ENCODE measurements at regions not wholly inside any gene's neighbourhood (a gene's known extent, or its start where the extent isn't known, plus 50 kb on each side); places are given as distances from the start of the nearest gene placed in this dataset.

DNA sequence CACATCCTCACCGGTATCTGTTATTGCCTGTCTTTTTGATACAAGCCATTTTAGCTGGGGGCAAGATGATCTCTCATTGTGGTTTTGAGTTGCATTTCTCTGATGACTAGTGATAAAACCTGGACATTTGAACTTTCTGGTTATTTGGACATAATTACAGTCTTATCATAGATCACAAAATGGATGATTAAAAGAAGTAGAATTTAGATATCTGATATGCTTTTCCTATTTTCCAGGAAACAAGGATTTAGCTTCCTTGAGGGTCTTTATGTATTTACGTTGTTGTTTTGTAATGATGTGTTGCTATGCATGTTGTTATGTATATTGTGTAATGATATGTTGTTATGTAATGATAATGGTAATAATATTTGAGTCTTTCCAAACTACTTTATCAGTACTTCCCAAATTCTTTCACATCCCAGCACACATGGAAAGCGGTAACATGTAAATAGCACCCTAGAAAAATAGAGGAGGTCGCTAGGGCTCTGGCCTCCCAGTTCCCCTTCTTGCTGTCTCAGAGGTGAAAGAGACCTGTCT lies 53.8 kb downstream of the GJD2 start:
- POLR2A ChIA-PET (ENCODE audit: unreplicated experiment): no interaction called here
- CTCF ChIA-PET: no interaction called here
- H3F3A ChIP-seq (ENCODE audit: insufficient read depth, low read depth): no peaks in the 10 kb centered on the region
- H4K20me1 ChIP-seq (ENCODE audit: insufficient read depth): no peaks in the 10 kb centered on the region
- no peaks in the 10 kb centered on the region for H3K36me3 ChIP-seq (ENCODE audit: low read depth)
- BruUV-seq (replicated peaks): no TSS peak
- no peaks in the 10 kb centered on the region for H3K9me2 ChIP-seq (ENCODE audit: insufficient read depth)
- no peaks in the 10 kb centered on the region for H3K4me1 ChIP-seq (replicated peaks; ENCODE audit: insufficient read depth)
- no peak for DNase-seq
- H3K79me2 ChIP-seq (ENCODE audit: low read depth): no peaks in the 10 kb centered on the region
- no peaks in the 10 kb centered on the region for H3K9me3 ChIP-seq (ENCODE audit: insufficient read depth, low read depth)
- H3K4me2 ChIP-seq: no peak overlapping the region
- TF ChIP-seq, protein P1, sequence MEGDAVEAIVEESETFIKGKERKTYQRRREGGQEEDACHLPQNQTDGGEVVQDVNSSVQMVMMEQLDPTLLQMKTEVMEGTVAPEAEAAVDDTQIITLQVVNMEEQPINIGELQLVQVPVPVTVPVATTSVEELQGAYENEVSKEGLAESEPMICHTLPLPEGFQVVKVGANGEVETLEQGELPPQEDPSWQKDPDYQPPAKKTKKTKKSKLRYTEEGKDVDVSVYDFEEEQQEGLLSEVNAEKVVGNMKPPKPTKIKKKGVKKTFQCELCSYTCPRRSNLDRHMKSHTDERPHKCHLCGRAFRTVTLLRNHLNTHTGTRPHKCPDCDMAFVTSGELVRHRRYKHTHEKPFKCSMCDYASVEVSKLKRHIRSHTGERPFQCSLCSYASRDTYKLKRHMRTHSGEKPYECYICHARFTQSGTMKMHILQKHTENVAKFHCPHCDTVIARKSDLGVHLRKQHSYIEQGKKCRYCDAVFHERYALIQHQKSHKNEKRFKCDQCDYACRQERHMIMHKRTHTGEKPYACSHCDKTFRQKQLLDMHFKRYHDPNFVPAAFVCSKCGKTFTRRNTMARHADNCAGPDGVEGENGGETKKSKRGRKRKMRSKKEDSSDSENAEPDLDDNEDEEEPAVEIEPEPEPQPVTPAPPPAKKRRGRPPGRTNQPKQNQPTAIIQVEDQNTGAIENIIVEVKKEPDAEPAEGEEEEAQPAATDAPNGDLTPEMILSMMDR (conservative IDR thresholded peaks at IDR 0.05): no peak
- no peak for TF ChIP-seq EZH2 (IDR thresholded peaks at IDR 0.05; ENCODE audit: low read depth)
- no peak overlapping the region for H2AFZ ChIP-seq
- intact Hi-C loops (cut with micrococcal nuclease; ENCODE audit: unreplicated experiment): no loop called here
- H3K27me3 ChIP-seq (ENCODE audit: insufficient read depth, low read depth): no peaks in the 10 kb centered on the region
- no peak overlapping the region for H3K27ac ChIP-seq
- no peak overlapping the region for H3K4me3 ChIP-seq

DNA sequence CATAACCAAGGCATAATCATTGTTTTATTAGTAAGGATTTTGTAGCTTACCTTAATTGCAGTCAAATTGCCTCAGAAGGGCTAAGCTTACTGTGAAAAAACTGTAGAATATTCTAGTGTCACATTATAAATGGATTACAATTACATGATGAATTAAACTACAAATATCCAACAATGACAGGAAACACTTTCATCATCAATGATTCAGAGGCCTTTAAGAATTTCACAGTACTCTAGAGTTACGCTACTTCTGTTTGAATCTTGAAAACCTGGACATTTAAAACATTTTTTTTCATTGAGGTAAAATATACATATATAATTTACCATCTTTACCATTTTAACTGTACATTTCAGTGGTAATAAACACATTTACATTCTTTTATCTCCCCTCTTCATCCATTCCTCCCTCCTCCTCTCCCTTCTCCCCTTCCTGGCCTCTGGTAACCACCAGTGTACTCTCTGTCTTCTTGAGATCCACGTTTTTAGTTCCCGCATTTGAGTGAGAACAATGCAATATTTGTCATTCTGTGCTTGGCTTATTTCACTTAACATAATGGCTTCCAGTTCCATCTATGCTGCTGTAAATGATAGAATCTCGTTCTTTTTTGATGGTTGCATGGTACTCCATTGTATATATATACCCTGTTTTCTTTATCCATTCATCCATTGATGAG lies 54.7 kb downstream of the GJD2 start:
- Histone ChIP-seq H2AFZ (no peak overlapping the region), H3K36me3 (ENCODE audit: low read depth) (no peaks in the 10 kb centered on the region), H3K4me1 (replicated peaks; ENCODE audit: insufficient read depth) (no peaks in the 10 kb centered on the region), H4K20me1 (ENCODE audit: insufficient read depth) (no peaks in the 10 kb centered on the region), H3K4me2 (no peak overlapping the region), H3K79me2 (ENCODE audit: low read depth) (no peaks in the 10 kb centered on the region), H3K9me2 (ENCODE audit: insufficient read depth) (no peaks in the 10 kb centered on the region), H3K4me3 (no peak overlapping the region), H3F3A (ENCODE audit: insufficient read depth, low read depth) (no peaks in the 10 kb centered on the region), H3K9me3 (ENCODE audit: insufficient read depth, low read depth) (no peaks in the 10 kb centered on the region), H3K27me3 (ENCODE audit: insufficient read depth, low read depth) (no peaks in the 10 kb centered on the region), H3K27ac (no peak overlapping the region)
- CTCF ChIA-PET: no interaction called here
- POLR2A ChIA-PET (ENCODE audit: unreplicated experiment): no interaction called here
- intact Hi-C loops (cut with micrococcal nuclease; ENCODE audit: unreplicated experiment): no loop called here
- TF ChIP-seq EZH2 (IDR thresholded peaks at IDR 0.05; ENCODE audit: low read depth): no peak
- TF ChIP-seq, protein P1 (conservative IDR thresholded peaks at IDR 0.05): no peak
- DNase-seq: no peak
- no TSS peak for BruUV-seq (replicated peaks)

DNA sequence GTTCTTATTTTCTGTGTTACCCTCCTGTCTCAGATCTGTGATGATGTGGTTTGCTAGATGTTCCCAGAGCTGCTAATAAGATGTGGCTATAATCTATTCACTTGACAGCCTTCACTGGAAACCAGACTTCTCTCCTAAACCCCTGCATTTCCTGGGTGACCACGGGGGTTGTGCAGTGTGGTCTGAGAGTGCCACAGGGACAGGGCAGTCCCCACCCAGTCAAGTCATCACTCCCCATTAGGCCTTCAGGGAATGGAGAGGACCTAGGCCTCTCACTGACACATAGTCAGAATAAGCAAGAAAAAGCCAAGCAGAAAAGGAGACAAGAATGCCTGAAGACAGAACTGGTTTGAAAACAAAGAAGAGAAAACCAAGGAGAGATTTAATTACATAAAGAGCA lies 58.3 kb downstream of the GJD2 start:
- Histone ChIP-seq H3K9me2 (ENCODE audit: insufficient read depth) (no peaks in the 10 kb centered on the region), H3K9me3 (ENCODE audit: insufficient read depth, low read depth) (no peaks in the 10 kb centered on the region), H3K27ac (no peak overlapping the region), H3K36me3 (ENCODE audit: low read depth) (no peaks in the 10 kb centered on the region), H3K4me1 (replicated peaks; ENCODE audit: insufficient read depth) (no peaks in the 10 kb centered on the region), H3F3A (ENCODE audit: insufficient read depth, low read depth) (no peaks in the 10 kb centered on the region), H3K79me2 (ENCODE audit: low read depth) (no peaks in the 10 kb centered on the region), H3K27me3 (ENCODE audit: insufficient read depth, low read depth) (no peaks in the 10 kb centered on the region), H2AFZ (no peak overlapping the region), H3K4me2 (no peak overlapping the region), H3K4me3 (no peak overlapping the region), H4K20me1 (ENCODE audit: insufficient read depth) (no peaks in the 10 kb centered on the region)
- DNase-seq: no peak
- CTCF ChIA-PET: no interaction called here
- intact Hi-C loops (cut with micrococcal nuclease; ENCODE audit: unreplicated experiment): no loop called here
- POLR2A ChIA-PET (ENCODE audit: unreplicated experiment): no interaction called here
- BruUV-seq (replicated peaks): no TSS peak
- TF ChIP-seq, protein P1 (conservative IDR thresholded peaks at IDR 0.05): no peak
- no peak for TF ChIP-seq EZH2 (IDR thresholded peaks at IDR 0.05; ENCODE audit: low read depth)

Data from PC-9 (cell line).